ENCODE measurements at regions not wholly inside any gene's neighbourhood (a gene's known extent, or its start where the extent isn't known, plus 50 kb on each side); places are given as distances from the start of the nearest gene placed in this dataset.
"Not testable (repeated sequence)": the region's sequence is repeated elsewhere in the genome, so short reads cannot be mapped to it uniquely, and the experiment has no call there.

GRCh38 chr7:46296526-46296925 lies 375.5 kb upstream of the IGFBP3 start:
- DNase-seq (ENCODE audit: low read depth in 3 of 3): no peak

DNA sequence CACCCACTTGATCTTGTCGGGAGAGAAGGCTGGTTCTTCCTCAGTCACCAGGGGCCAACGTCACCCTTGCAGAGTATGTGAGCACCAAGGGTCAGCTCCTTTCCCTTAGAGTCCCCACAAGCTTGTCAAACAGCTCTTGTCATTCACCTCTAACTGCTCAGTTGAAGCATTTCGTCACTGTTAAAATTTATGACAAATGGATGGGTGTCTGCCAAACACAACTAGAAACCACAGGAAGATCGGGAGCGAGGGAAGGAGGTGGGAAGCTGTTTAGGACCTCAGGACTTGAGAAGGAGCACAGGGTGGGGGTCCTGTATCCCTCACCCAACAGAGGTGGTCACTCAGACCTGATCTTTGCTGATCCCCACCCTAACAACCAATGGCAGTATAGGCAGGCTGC lies 373.3 kb upstream of the IGFBP3 start:
- no peak for DNase-seq (ENCODE audit: low read depth in 3 of 3)

DNA sequence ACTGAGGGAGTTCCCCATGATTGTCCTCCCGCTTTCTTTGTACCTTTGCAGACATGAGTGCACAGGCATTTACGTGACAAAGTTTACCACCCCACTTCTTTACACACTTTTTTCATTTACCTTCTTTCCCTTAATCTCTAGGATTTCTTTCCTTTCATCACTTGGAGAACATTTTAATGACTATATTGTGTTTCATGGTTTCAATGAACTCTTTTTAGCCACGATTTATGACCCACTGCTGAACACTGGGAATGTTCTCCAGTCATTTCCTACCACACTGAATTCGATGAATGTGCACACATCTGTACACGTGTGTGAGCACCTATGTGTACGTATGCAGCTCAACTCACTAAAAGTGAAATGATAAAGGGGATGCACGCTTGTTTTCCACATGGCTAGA lies 371.7 kb upstream of the IGFBP3 start:
- DNase-seq (ENCODE audit: low read depth in 3 of 3): no peak

DNA sequence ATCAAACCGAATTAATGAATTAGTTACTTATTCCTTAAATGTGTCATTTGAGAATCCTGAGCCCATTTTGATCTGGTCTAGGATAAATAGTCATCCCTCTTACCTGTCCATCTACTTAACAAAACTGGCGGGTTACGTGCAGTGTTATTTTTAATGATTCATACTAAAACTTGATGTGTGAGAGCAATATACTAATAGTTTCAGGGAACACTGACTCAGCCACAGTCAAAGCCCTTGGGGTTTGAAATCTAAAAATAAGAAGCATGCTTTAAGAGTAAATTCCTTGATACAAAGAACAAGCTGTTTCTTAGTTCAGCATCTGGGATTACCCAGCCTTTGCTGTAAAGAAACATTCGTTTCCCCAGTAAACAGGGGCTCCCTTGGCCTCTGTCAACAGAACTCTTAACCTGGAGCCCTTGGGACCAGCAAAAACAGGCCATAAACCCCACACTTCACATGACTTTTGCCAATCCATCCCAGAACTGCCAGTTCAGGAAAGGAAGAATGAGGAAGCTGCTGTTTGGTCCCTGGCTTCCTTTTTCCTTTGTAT lies 370.6 kb upstream of the IGFBP3 start:
- no peak for DNase-seq (ENCODE audit: low read depth in 3 of 3)

DNA sequence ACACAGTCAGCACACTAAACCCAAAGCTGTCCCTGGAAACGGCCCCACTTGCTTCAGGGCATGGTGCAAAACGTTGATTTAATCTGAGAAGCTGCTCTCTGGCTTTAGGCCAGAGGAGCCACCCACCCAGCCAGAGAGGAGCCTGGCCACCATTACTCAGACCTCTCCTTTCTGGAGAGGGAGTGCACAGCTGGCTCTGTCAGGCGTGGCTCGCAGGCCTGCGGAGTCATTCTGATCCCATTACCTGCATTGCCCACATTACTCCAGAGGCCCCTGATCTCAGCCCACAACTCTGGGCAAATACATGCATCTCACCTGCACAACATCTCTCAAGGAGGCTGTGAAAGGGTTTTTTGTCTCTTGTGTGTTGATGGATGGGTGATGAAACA lies 370.0 kb upstream of the IGFBP3 start:
- DNase-seq (ENCODE audit: low read depth in 3 of 3): no peak

DNA sequence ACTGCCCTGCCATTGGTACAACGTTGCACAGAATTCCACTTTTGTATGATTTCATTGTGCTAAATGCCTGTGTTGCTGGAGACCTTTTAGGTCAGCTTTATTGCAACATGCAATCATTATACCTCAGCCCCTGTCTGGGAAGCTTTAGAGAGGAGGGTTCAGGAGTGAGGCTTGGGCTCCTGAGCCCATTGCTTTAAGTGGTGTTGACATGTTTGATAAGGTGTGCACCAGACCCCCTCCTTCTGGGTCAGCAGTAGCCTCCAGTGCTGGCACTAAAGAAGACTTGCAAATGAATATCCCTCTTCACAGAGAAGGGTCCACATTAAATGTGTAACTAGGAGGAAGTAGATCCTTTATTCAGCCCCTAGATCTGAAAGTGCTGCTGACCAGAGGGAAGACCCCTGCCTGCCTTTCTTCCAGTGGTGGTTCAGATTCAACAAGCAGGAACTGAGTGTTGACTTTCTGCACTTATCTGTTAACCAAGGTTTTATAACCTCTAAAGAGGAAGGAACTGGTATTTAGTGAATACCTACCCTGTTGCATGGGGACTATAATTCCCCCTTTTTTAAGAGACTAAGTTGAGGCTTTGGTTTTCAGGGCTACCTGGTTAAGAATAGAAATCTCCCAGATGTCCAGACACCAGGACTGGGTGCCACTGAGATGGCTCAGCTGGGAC lies 369.4 kb upstream of the IGFBP3 start:
- DNase-seq (ENCODE audit: low read depth in 3 of 3): no peak

- DNase-seq (ENCODE audit: low read depth in 3 of 3): no peak
These were observed 367.8 kb upstream of the IGFBP3 start for GRCh38 chr7:46288861-46289260.

- DNase-seq (ENCODE audit: low read depth in 3 of 3): no peak
These were observed 366.9 kb upstream of the IGFBP3 start for GRCh38 chr7:46288010-46288409.

- DNase-seq (ENCODE audit: low read depth in 3 of 3): no peak
These were observed 365.9 kb upstream of the IGFBP3 start for GRCh38 chr7:46286957-46287356.

GRCh38 chr7:46286356-46286755 lies 365.3 kb upstream of the IGFBP3 start:
- DNase-seq (ENCODE audit: low read depth in 3 of 3): no peak

GRCh38 chr7:46285878-46286277 lies 364.8 kb upstream of the IGFBP3 start:
- DNase-seq (ENCODE audit: low read depth in 3 of 3): no peak

DNA sequence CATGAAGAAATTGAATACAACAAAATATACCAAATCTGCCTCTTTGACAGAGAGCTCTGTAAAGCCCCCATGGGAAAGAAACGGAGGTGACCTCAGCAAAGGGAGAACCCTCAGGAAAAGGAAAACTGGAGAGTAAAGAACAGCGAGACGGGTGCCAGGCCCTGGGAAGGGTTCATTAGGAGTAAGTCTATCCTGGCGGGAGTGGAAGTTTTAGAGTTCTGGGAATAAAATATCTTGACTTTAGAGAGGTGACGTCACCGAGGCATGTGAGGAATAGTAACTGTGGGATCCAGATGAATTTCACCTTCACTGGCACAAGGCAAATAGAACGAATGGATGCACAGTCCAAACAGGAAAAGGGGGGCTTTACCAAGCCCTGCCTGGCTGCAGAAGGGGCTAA lies 362.8 kb upstream of the IGFBP3 start:
- no peak for DNase-seq (ENCODE audit: low read depth in 3 of 3)

- no peak for DNase-seq (ENCODE audit: low read depth in 3 of 3)
These were observed 361.1 kb upstream of the IGFBP3 start for GRCh38 chr7:46282155-46282554.

- DNase-seq (ENCODE audit: low read depth in 3 of 3): no peak
These were observed 360.0 kb upstream of the IGFBP3 start for GRCh38 chr7:46281071-46281470.

DNA sequence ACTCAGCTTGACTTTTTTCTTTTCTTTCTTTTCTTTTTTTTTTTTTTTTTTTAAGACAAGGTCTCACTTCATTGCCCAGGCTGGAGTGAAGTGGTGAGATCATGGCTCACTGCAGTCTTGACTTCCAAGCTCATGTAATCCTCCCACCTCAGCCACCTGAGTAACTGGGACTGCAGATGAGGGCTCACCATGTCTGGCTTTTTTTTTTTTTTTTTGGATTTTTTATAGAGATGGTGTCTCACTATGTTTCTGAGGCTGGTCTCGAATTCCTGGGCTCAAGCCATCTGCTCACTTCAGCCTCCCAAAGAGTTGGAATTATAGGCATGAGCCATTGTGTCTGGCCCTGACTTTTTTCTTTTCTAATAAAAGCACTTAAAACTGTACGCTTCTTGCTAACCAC lies 358.2 kb upstream of the IGFBP3 start:
- DNase-seq (ENCODE audit: low read depth in 3 of 3): no peak

DNA sequence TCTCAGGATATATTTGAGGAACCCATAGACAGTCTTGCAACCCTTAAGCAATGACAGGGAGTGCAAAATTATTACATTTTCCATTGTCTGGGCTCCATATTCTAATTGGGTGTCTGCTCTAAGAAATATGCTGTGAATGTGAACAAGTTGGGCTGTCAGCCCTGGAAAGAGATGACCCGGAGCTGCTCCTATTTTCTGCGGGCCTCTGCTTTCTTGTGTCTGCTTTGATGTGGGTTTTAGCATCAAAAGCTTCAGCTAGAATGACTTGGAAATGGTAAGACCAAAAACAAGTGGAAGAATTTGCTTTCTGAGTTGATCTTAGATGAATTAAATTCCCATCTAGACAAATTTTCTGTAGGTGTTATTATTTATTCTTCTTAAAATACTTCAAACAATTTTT lies 343.6 kb upstream of the IGFBP3 start:
- DNase-seq (ENCODE audit: low read depth in 3 of 3): no peak

GRCh38 chr7:46261638-46262037 lies 340.6 kb upstream of the IGFBP3 start:
- not testable (repeated sequence) for DNase-seq (ENCODE audit: low read depth in 3 of 3)

DNA sequence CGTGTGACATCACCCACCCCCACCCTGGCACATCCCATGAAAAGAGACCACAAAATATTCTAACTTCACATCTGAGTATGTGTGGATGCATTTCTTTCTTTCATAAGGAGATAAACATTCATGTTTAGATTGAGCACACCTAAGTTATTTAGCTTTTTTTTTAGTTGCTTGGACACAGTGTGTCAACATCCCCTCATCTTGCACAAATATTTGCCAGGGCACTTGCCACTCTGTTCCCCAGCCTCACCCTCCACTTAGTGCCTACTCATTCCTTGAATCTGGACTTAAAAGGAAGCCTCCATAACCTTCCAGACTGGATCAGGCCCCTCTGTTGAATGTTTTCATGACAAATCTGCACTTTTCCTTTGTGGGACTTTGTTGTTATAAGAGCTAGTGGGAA lies 338.9 kb upstream of the IGFBP3 start:
- no peak for DNase-seq (ENCODE audit: low read depth in 3 of 3)

DNA sequence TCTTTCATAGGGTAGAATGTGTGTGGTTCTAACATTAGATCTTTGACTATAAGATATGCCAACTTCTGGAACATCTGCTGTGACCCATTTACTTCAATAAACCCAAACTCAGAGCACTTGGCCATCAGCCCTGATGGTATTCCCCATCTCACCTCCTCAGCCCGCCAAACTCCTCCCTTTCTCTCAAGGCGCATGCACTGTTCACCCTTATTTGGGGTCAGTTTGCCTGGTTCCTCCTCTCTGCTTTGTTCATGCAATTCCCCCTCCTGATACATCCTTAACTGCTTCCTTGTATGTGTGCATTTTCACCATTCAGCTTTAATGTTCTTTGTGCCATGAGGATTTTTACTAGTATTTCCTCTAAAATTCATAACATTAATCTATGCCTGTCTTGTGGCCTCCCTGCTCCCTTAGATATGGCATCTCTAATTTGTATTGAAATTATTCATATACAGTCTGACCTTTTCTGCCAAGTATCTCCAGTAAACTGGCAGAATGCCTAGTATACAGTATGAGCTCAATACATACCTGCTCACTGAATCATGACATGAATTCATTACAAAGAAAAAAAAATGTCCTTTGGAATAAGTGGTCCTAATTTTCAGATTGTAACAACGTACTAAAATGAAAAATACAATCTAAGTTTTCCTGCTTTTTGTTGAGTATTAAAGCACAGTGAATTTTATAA lies 336.8 kb upstream of the IGFBP3 start:
- no peak for DNase-seq (ENCODE audit: low read depth in 3 of 3)

DNA sequence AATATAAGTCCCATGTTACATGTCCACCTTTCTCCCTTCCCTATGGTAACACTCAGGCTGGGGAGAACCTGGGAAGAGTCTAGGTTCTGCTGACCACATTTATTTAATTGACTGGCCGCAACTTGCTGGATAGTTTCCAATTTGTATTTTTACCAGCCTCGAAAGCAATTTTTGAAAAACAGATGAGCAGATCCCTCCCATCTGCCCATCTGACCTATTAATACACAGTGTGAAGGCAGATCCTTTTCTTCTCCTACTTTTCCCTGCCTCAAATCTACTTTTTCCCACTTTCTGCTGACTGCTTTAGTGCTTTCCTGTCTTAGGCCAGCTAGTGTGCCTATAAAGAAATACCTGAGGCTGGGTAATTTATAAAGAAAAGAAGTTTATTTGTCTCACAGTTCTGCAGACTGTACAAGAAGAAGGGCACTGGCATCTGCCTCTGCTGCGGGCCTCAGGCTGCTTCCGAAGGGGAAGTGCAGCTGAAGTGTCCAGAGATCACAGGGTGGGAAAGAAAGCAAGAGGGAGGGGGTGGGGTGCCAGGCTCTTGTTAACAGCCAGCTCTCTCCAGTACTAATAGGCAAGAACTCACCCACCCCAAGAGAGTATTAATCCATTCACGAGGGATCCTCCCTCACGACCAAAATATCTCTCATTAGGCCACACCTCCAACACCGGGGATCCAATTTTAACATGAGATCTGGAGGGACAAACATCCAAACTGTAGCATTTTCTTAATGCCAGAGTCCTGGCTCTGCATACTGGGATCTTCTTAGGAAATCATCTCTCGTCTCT lies 336.0 kb upstream of the IGFBP3 start:
- DNase-seq (ENCODE audit: low read depth in 3 of 3): no peak

DNA sequence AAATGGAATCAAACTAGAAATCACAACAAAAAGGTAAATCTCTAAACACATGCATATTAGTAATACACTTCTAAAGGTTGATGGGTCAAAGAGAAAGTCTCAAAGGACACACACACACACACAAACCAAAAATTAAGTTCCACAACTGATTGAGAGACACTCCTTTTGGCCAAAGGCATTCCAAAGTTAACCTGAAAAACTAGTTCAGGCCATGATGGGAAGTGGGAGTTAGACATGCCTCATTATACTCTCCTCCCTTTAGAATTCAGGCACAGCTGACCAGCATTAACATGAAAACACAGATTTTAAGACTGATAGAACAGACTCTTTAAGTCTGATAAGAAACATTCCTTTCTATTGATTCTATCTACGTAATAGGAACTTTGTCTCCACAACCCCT lies 332.4 kb upstream of the IGFBP3 start:
- DNase-seq (ENCODE audit: low read depth in 3 of 3): no peak

GRCh38 chr7:46247664-46248063 lies 326.6 kb upstream of the IGFBP3 start:
- no peak for DNase-seq (ENCODE audit: low read depth in 3 of 3)
